ENCODE measurements at regions not wholly inside any gene's neighbourhood (a gene's known extent, or its start where the extent isn't known, plus 50 kb on each side); places are given as distances from the start of the nearest gene placed in this dataset.

DNA sequence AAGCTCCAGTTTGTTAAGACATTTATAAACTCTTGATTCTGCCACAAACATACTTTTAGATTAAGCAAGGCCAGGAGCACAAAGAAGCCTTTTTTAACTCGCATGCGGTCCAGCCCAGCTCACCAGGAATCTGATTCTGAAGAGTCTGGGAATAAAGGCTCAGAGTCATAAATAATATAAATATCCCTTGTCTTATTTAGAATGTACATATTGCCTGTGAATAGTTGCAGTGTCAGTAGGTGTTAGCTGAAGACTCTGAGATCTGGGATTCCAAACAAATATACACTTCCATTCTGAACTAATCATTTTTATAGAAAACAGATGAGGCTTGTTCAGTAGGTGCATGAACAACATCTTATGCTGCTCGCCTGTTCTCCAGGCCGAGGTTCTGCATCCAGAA, 59.1 kb upstream of the ELAC2 start:
- no peaks in the 10 kb centered on the region for H3K9me3 ChIP-seq
- no peak overlapping the region for H3K4me3 ChIP-seq (ENCODE audit: low read depth, low read length)
- no peaks in the 10 kb centered on the region for H3K4me1 ChIP-seq
- no peak for DNase-seq
- TF ChIP-seq, protein P1, sequence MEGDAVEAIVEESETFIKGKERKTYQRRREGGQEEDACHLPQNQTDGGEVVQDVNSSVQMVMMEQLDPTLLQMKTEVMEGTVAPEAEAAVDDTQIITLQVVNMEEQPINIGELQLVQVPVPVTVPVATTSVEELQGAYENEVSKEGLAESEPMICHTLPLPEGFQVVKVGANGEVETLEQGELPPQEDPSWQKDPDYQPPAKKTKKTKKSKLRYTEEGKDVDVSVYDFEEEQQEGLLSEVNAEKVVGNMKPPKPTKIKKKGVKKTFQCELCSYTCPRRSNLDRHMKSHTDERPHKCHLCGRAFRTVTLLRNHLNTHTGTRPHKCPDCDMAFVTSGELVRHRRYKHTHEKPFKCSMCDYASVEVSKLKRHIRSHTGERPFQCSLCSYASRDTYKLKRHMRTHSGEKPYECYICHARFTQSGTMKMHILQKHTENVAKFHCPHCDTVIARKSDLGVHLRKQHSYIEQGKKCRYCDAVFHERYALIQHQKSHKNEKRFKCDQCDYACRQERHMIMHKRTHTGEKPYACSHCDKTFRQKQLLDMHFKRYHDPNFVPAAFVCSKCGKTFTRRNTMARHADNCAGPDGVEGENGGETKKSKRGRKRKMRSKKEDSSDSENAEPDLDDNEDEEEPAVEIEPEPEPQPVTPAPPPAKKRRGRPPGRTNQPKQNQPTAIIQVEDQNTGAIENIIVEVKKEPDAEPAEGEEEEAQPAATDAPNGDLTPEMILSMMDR (IDR thresholded peaks at IDR 0.05; ENCODE audit: low read depth, low read length) = no peak
- no peaks in the 10 kb centered on the region for H3K27me3 ChIP-seq
- no peaks in the 10 kb centered on the region for H3K36me3 ChIP-seq

DNA sequence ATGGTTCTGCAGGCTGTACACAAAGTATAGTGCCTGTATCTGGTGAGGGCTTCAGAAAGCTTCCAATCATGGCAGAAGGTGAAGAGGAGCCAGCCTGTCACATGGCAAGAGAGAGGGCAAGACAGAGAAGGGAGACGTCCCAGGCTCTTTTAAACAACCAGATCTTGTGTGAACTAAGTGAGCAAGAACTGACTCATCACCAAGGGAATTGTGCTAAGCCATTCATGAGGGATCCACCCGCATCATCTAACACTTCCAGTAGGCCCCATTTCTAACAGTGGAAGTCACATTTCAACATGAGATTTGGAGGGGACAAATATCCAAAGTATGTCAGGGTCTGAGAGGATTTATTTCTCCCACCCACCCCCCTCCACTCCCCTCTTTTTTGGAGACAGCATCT, 56.2 kb upstream of the ELAC2 start:
- H3K4me3 ChIP-seq (ENCODE audit: low read depth, low read length) = no peak overlapping the region
- no peak for DNase-seq
- no peaks in the 10 kb centered on the region for H3K4me1 ChIP-seq
- TF ChIP-seq, protein P1 (IDR thresholded peaks at IDR 0.05; ENCODE audit: low read depth, low read length) = no peak
- H3K9me3 ChIP-seq = no peaks in the 10 kb centered on the region
- H3K27me3 ChIP-seq = no peaks in the 10 kb centered on the region
- no peaks in the 10 kb centered on the region for H3K36me3 ChIP-seq

DNA sequence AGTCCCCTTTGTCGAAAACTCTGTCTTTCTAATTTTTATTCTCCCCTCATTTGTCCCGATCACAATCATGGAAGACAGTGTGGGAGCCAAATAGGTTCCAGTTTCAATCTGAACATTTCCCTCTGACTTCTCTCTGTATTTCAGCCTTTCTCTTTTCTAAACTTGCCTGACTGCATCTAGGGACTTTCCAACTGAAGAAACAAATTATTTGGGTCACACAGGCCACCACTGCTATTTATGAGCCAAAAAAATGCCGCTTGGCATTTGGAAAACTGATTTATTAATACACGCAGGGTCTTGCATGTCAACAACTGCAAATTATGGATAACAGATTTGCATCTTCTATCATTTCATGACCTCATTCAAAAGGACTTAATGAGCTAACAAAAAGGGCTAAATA, 55.2 kb upstream of the ELAC2 start:
- Histone ChIP-seq H3K4me1 (no peaks in the 10 kb centered on the region), H3K9me3 (no peaks in the 10 kb centered on the region), H3K36me3 (no peaks in the 10 kb centered on the region), H3K4me3 (ENCODE audit: low read depth, low read length) (no peak overlapping the region), H3K27me3 (no peaks in the 10 kb centered on the region)
- TF ChIP-seq, protein P1 (IDR thresholded peaks at IDR 0.05; ENCODE audit: low read depth, low read length) = no peak
- DNase-seq = no peak

DNA sequence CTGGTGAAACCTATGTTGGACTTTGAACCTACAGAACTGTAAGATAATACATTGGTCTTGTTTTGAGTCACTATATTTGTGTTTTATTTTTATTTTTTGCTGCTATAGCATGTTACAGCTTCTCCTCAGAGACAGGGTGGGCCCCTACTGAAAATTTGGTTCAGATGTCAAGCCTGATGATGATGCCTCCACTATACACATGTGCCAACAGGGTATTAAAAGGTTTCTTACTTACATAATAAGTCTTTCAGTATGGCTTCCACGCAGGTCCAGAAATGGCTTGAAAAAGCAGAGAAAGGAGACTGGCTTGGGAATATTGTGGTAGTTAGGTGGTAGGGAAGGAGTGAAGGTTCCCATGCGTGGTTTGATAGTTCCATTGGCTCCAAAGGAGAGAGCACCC, 52.9 kb upstream of the ELAC2 start:
- TF ChIP-seq, protein P1 (IDR thresholded peaks at IDR 0.05; ENCODE audit: low read depth, low read length) = no peak

DNA sequence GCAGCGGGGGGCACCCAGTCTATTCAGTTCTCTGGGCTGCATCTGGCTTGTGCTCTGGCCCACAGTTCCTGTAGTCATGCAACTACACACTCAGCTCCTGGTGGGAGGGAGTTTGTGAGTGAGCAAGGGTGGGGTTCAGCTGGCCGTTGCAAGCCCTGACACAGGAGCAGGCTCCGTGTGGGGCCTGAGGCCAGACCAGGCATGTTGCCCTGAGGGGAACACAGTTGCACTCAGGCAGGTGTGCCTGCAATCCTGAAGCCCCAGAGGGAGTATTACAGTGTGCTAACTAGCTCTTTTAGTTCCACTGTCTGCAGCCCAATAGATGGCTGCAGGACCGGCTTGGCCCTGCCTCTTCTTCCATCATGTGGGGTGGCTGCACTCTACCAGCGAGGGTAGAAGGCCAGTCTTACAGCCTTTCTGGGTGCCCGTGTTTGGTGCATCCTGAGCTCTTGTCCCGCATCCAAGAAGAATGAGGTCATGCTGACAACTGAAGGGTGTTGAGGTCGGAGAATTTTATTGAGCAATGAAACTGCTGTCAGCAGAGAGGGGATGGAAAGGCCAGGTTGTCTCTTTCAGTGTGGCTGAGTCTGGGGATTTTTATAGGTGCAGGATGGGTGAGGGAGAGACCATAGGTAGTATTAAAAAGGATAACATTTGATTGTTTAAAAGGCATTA, 49.9 kb upstream of the ELAC2 start:
- TF ChIP-seq, protein P1 (IDR thresholded peaks at IDR 0.05; ENCODE audit: low read depth, low read length) = no peak
- no peaks in the 10 kb centered on the region for H3K9me3 ChIP-seq
- no peak for DNase-seq
- no peaks in the 10 kb centered on the region for H3K4me1 ChIP-seq
- H3K36me3 ChIP-seq = no peaks in the 10 kb centered on the region
- no peaks in the 10 kb centered on the region for H3K27me3 ChIP-seq
- H3K4me3 ChIP-seq (ENCODE audit: low read depth, low read length) = no peak overlapping the region

More for the DNA sequence above, 52.9 kb upstream of the ELAC2 start:
- H3K9me3 ChIP-seq = no peaks in the 10 kb centered on the region
- H3K4me1 ChIP-seq = no peaks in the 10 kb centered on the region
- no peaks in the 10 kb centered on the region for H3K36me3 ChIP-seq
- H3K27me3 ChIP-seq = no peaks in the 10 kb centered on the region
- no peak overlapping the region for H3K4me3 ChIP-seq (ENCODE audit: low read depth, low read length)
- no peak for DNase-seq
